Activated T-cell treated with anti-CD3 and anti-CD28 coated beads, Interleukin-2, amount 50 U/mL, for 4 hours (primary cell): ENCODE measurements at regions not wholly inside any gene's neighbourhood (a gene's known extent, or its start where the extent isn't known, plus 50 kb on each side); places are given as distances from the start of the nearest gene placed in this dataset.
A peak's percentile ranks its signal among the peaks of the same experiment; 100 is the strongest.

ENCODE experiments used
- ATAC-seq, 2 donors: fragments of 200-7000 bp; cut with Tn5 transposase; one replicate each; pipeline ENCODE4 v1.10.0; 2021
- DNase-seq: peaks from one replicate; pipeline ENCODE4 v3.0.0-alpha.2; 2020
- H3K27me3 Mint-ChIP-seq: one replicate; pipeline ENCODE4 v1.8.0; 2021; ENCODE audit warnings: low read depth, mixed read lengths
- H3K36me3 Mint-ChIP-seq: one replicate; pipeline ENCODE4 v1.8.0; 2022; ENCODE audit warnings: mixed read lengths; ENCODE audit not compliant: insufficient read depth
- H3K4me1 Mint-ChIP-seq: one replicate; pipeline ENCODE4 v1.8.0; 2021; ENCODE audit warnings: low read depth, mixed read lengths
- H3K4me3 Mint-ChIP-seq: one replicate; pipeline ENCODE4 v1.8.0; 2021; ENCODE audit warnings: mild to moderate bottlenecking, moderate library complexity, mixed read lengths
- H3K9me3 Mint-ChIP-seq: one replicate; pipeline ENCODE4 v1.8.0; 2021; ENCODE audit warnings: mixed read lengths

DNA sequence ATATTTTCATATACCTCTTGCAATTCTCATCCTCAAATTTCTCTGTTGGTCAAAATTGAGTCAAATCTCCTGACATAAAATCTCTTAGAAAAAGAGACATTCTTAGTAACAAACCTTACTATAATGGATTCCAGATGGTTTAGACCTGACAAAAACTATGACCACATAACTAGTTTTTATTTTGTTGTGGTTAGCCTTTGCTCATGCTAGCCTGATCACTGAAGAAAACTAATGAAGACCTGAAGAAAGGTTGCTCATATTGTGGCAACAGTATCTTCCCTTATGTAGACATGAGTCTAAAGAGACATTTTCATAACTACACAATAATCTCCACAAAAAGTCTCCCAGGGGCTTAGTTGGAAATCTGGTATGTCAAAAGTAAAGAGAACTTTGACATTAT, 274.1 kb upstream of the TMEM161B start:
- no peaks in the 10 kb centered on the region for H3K4me1 Mint-ChIP-seq
- H3K27me3 Mint-ChIP-seq: peaks cover 26% of the 10 kb centered on the region
- DNase-seq: no peak
- no peaks in the 10 kb centered on the region for H3K9me3 Mint-ChIP-seq
- no peak for ATAC-seq
- no peaks in the 10 kb centered on the region for H3K36me3 Mint-ChIP-seq
- H3K4me3 Mint-ChIP-seq: no peak overlapping the region

DNA sequence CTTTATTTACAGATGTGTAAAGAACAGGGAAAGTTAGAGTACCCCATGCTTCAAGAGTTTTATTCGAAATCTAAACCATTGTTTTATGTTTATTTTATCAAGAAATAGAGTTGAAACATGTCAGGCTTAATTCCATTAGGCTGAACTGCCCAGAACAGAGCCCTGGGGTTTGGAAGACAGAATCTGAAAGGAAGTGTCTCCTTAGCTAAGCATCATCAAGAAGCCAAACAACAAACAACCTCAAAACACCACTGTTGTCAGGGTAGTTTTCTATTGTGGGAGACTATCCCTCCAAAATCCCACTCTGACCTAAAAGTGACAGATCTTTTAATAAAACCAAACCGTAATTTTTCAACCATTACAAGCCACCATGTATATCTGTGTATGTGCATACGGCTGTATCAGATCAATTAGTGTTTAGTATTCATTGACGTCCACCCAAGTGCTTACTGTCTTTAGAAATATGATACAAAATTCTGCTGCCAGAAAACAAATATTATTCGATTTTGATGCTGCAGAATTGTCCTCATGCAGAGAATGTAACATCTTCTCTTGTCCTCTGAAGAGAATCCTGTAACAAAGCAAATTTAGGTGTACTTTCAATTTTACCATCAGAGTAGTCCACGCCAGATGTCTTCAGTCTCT, 271.9 kb upstream of the TMEM161B start:
- Mint-ChIP-seq H3K27me3 (peaks cover 26% of the 10 kb centered on the region), H3K9me3 (no peaks in the 10 kb centered on the region), H3K36me3 (no peaks in the 10 kb centered on the region), H3K4me1 (no peaks in the 10 kb centered on the region), H3K4me3 (no peak overlapping the region)
- ATAC-seq (no peak), DNase-seq (no peak)

DNA sequence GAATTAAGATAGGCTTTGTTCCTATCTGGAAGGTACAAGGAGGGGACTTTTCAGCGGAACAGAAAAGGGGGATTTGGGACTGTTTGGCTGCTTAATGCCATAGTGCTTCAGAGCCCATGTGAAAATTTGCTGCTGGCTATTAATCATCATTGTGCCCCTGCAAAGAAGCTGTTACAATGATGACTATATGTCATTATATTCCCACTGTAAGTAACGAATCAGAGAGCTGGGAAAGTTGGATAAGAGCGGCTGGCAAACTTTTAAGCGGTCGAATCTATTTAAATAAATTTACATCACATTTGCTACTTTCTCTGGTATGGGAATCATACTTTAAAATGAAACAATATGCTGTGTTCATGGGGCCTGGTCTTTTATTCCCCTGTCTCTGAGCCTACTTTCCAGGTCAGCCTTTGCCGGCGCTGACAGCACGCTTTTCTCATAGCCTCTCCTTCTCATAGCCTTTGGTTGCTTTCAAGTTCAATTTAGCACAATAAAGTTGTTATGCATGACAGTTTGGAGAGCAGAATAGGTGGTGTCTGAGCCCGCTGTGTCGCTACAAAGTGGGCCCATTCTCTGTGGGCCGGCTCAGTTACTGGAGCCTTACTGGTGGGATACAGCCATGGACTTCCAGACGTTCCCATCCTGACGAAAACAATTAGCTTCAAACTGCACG, 271.2 kb upstream of the TMEM161B start:
- ATAC-seq: no peak
- no peak for DNase-seq
- H3K4me3 Mint-ChIP-seq: no peak overlapping the region
- peaks cover 24% of the 10 kb centered on the region for H3K27me3 Mint-ChIP-seq
- no peaks in the 10 kb centered on the region for H3K4me1 Mint-ChIP-seq
- H3K36me3 Mint-ChIP-seq: no peaks in the 10 kb centered on the region
- H3K9me3 Mint-ChIP-seq: no peaks in the 10 kb centered on the region

DNA sequence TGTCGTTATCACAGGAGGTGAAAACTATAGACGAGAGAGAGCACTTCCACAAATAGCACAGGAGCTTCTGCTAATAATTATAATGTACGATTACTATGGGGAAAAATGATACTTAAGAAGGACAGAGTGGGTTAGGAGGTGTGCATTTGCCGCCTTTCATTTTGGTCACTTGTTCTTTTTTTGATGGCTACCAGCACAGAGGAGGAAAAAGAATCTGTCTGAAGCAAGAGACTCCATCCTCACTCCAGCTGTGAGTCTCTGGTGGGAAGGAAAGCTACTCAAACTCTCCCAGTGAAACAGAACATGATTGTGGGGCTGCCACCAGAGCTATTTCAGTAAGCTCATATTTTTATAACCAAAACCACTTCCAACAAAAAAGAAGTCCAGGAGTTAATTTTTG, 270.4 kb upstream of the TMEM161B start:
- Mint-ChIP-seq H3K36me3 (no peaks in the 10 kb centered on the region), H3K4me3 (no peak overlapping the region), H3K27me3 (peaks cover 18% of the 10 kb centered on the region), H3K9me3 (no peaks in the 10 kb centered on the region), H3K4me1 (no peaks in the 10 kb centered on the region)
- DNase-seq (no peak), ATAC-seq (no peak)

DNA sequence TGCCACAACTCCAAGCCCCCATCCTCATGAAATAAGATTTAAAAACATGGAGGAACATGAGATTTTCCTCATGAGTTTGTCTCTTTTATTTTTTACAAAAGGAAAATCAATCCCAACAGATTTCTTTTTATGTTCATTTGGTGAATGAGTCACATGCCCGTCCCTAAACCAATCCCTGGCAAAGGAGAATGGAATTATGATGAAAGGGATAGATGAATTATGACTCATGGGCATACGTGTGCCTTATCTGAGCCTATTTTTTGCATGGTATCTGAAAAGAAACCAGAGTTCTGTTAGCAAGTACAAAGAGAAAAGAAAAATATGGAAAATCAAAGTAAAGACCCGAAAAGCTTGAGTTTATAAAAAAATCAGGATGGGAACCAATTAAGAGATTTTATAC, 267.5 kb upstream of the TMEM161B start:
- DNase-seq (no peak), ATAC-seq (no peak)
- Mint-ChIP-seq H3K27me3 (peaks cover 27% of the 10 kb centered on the region), H3K36me3 (no peaks in the 10 kb centered on the region), H3K4me1 (no peaks in the 10 kb centered on the region), H3K4me3 (no peak overlapping the region), H3K9me3 (no peaks in the 10 kb centered on the region)

DNA sequence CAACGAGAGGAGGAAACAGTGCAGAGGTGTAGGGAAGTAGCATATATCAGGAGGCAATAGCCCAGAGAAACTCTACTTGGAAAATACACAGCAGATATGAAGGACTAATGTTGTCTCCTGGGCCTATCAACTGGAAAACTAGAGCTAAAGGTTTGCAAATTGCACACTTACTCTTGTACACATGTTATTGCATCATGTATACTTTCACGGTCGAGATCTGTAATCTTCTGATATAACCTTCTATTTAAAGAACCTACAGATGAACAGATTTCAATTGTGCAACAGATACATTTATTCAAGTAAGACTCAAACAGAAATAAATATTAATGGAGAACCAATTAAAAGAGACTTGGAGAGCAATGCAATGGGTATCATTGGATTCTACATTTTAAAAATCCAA, 256.3 kb upstream of the TMEM161B start:
- ATAC-seq (no peak), DNase-seq (no peak)
- Mint-ChIP-seq H3K9me3 (no peaks in the 10 kb centered on the region), H3K36me3 (no peaks in the 10 kb centered on the region), H3K27me3 (peaks cover 17% of the 10 kb centered on the region), H3K4me3 (no peak overlapping the region), H3K4me1 (no peaks in the 10 kb centered on the region)

DNA sequence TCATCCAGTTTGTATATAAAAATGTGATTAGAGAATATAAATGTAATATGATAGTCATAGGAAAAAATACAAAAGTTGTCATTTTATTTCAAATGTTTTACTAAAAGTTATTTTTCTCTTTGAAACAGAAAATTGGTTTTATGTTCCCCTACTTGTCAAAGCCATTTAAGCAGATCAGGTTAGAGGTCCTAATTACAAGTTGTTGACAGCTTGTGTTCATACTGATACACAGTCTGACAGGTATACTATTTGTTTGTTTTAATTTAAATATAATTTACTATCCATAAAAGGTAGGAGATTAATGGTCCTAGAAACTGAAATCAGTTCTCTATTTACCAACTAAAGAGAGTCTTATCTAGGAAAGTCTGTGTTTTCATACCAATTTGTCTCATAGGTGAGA, 250.4 kb upstream of the TMEM161B start:
- ATAC-seq (no peak), DNase-seq (no peak)
- Mint-ChIP-seq H3K9me3 (no peaks in the 10 kb centered on the region), H3K36me3 (no peaks in the 10 kb centered on the region), H3K4me3 (no peak overlapping the region), H3K27me3 (peaks cover 17% of the 10 kb centered on the region), H3K4me1 (no peaks in the 10 kb centered on the region)

DNA sequence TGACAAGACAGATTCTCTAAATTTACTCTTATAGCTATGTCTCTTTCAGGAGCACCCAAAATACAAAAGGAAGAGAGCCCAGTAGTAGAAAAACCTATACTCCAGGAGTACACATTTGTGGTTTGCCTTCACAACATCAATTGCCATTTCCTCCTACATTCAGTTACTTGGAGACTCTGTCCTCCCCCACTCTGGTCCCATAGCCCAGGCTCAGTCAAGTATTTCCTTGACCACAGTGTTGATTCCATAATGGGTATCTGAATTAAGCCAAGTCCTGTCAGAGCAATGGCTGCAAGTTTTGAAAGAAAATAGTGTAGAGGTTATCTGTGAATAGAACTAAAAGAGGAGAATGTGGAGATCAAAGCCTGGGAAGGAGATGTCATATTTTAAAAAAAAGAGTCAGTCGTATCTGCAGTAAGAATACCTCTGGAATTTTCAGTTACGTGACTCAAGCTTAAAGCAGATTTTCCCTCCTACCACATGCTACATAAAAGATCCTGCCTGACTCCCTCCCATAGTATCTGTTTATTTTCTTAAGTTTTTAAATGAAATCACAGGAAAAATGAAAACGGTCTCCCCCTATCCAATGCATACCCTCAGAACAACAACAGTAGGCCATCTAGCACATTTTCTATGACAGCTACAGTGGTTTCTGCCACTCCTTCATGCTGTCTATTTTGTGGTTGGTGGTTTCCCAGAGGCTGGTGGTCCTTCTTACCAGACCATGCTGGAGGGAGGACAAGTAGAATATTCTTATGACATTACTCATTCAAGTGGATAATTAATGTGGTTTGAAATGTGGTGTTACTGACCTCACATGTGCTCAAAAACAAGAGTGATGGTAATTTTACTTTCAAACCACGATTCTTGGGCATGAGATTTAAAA, 249.7 kb upstream of the TMEM161B start:
- Mint-ChIP-seq H3K27me3 (peaks cover 22% of the 10 kb centered on the region), H3K36me3 (no peaks in the 10 kb centered on the region), H3K9me3 (no peaks in the 10 kb centered on the region), H3K4me1 (no peaks in the 10 kb centered on the region), H3K4me3 (no peak overlapping the region)
- no peak for DNase-seq
- ATAC-seq: no peak

DNA sequence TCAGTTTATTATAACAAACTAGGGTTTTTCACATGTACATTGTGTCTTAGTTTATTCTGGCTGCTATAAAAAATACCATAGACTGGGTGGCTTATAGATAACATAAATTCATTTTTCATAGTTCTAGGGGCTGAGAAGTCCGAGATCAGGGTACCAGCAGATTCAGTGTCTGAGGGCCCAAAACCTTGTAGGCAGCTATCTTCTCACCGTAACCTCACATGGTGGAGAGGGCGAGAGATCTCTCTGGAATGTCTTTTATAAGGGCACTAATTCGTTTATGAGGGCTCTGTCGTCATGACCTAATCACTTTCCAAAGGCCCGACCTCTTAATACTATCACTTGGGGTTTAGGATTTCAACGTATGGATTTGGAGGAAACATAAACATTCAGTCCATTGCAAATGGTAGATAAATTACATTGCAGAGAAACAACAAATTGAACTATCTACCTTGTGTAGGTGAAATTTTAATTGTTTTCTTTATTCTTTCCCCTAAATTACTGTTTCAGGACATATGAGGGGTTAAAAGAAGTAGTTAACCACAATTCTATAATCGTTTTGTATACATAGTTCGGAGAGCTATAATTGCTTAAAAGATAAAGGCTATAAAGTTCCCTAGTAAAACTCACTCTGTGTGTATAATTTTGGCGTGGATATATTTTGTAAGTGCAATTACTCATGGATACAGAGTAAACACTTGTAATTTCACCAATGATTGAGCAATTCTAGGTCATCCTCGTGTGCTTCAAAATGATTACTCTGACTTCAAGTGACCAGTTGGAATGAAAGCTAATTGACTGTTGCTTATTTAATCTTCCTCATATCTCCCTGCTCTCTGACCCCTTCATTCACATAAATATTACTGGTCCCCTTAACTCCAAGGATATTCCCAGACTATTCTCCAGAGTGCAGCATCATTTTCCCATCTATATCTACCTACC, 247.5 kb upstream of the TMEM161B start:
- ATAC-seq (no peak), DNase-seq (no peak)
- Mint-ChIP-seq H3K36me3 (no peaks in the 10 kb centered on the region), H3K9me3 (no peaks in the 10 kb centered on the region), H3K4me1 (no peaks in the 10 kb centered on the region), H3K4me3 (no peak overlapping the region), H3K27me3 (peaks cover 16% of the 10 kb centered on the region)

DNA sequence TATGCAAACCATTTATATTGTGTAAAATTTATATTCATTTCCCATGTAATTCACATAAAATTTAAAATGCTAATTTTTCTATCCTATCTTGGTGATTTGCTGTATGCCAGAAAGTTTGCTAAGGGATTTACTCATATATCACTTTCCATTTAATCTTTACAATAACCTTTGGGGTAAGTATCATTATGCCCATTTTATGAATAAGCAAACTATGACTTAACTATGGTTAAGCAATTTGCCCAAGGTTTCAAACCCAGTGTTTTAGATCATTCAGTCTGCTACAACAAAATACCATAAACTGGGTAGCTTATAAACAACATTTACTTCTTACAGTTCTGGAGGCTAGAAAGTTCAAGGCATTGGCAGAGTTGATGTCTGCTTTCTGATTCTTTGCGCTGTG, 246.4 kb upstream of the TMEM161B start:
- no peaks in the 10 kb centered on the region for H3K36me3 Mint-ChIP-seq
- H3K27me3 Mint-ChIP-seq: peaks cover 12% of the 10 kb centered on the region
- H3K4me3 Mint-ChIP-seq: no peak overlapping the region
- ATAC-seq (no peak), DNase-seq (no peak)
- no peaks in the 10 kb centered on the region for H3K4me1 Mint-ChIP-seq
- H3K9me3 Mint-ChIP-seq: no peaks in the 10 kb centered on the region

DNA sequence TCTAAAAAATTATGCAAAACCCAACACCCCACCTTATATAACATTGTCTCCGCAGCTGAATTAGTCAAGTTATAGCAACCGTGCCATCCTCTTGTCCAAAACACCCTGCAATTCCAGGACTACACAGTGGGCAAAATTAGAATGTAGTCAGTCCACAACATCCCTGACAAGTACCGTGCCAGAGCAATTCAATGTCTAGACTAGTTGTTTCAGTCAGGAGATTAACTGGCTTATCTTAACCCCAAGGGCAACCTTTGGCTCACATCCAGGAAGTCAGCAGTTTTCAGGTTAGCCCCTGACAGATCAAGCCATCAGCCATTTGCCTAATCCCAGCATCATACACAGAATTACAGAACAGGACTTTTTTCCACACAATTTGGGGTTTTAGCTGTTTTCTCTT, 240.8 kb upstream of the TMEM161B start:
- H3K4me1 Mint-ChIP-seq: no peaks in the 10 kb centered on the region
- H3K9me3 Mint-ChIP-seq: no peaks in the 10 kb centered on the region
- peaks cover 8% of the 10 kb centered on the region for H3K27me3 Mint-ChIP-seq

DNA sequence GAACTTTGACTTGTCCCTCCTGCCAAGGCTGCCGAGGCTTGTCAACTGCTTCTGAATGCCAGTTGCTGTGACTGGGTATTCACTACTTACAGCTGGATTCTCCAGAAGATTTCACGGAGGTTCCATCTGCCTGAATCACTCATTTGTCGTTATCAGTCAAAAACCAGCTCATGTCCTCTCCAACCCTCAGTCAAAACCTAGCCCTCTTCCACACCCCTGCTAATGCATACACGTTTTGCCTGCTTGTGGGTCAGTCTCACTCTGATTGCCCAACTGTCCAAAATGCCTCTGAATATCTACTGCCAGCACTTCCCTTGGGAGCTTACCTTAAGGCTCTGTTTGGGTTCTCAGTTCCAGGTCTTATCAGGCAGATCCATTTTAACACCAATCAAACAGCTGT, 238.6 kb upstream of the TMEM161B start:
- DNase-seq (no peak), ATAC-seq (no peak)
- Mint-ChIP-seq H3K27me3 (peaks cover 2% of the 10 kb centered on the region), H3K4me1 (peaks cover 6% of the 10 kb centered on the region), H3K9me3 (no peaks in the 10 kb centered on the region), H3K4me3 (no peak overlapping the region), H3K36me3 (no peaks in the 10 kb centered on the region)

More for the DNA sequence above, 240.8 kb upstream of the TMEM161B start:
- no peak overlapping the region for H3K4me3 Mint-ChIP-seq
- DNase-seq: no peak
- no peaks in the 10 kb centered on the region for H3K36me3 Mint-ChIP-seq
- no peak for ATAC-seq

DNA sequence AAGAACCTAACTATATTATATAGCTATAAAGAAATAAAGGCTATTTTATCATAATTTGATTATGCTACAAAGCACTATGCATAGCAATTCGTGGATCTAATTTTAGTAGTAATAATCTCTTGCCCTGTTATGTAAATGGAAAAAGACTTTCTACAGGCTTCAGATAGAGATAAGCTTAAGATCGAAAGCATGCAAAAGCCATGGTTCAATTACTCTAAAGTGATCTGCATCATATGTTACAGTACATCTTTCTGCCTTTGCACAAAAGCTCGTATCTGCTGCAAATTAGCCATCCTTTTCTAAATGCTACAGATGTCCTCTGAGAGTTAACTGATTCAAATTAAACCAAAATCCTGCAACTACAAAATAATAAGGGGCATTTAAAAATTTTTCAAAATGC, 234.8 kb upstream of the TMEM161B start:
- no peak for DNase-seq
- Mint-ChIP-seq H3K36me3 (no peaks in the 10 kb centered on the region), H3K9me3 (no peaks in the 10 kb centered on the region), H3K4me1 (peaks cover 13% of the 10 kb centered on the region), H3K4me3 (peak overlapping the region; percentile 86), H3K27me3 (peaks cover 2% of the 10 kb centered on the region)
- ATAC-seq: no peak

DNA sequence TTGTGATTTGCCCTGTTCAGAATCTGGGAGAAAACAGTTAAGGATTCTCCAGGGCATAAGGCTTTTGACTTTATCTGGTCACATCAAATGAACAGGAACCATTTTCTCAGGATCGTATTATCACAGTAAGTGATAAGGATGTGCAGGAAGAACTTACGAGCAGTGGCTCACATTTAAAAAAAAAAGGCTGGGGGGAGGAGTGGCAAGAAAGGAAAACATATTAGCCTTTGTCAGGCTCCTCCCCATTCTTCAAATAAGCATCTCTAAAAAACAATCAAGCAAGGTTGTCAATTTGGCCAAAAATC, 234.3 kb upstream of the TMEM161B start:
- ATAC-seq (no peak), DNase-seq (no peak)
- Mint-ChIP-seq H3K4me1 (peaks cover 13% of the 10 kb centered on the region), H3K4me3 (peak overlapping the region; percentile 86), H3K9me3 (no peaks in the 10 kb centered on the region), H3K27me3 (peaks cover 2% of the 10 kb centered on the region), H3K36me3 (no peaks in the 10 kb centered on the region)
